ENCODE measurements at regions not wholly inside any gene's neighbourhood (a gene's known extent, or its start where the extent isn't known, plus 50 kb on each side); places are given as distances from the start of the nearest gene placed in this dataset.
"Not testable (repeated sequence)": the region's sequence is repeated elsewhere in the genome, so short reads cannot be mapped to it uniquely, and the experiment has no call there.

DNA sequence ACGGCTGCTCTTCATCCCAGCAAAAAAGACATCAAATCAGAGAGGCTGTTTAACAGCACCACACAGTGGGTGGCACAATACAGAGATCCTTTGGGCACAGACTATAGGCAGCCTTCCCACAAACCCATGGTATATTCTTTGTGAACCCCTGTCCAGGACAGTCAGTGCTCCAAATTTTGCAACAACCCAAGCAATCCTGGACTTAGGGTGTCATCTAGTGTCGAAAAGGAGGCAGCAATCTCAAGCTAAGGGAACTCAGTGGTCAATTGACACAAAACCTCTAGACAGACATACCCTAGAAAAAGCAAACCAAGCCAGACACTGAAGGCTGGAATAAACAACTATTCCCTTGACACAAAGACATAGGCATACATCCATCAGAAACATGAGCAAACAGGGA is 137.4 kb downstream of the BMP15 start:
- H3K27me3 ChIP-seq (ENCODE audit: insufficient read depth, low read length) = no peaks in the 10 kb centered on the region
- Mint-ChIP-seq H3K27ac (no peak overlapping the region), H3K9me3 (no peaks in the 10 kb centered on the region), H3K4me1 (no peaks in the 10 kb centered on the region), H3K27me3 (peaks cover 3% of the 10 kb centered on the region in 2 donors), H3K4me3 (no peak overlapping the region), H3K36me3 (no peaks in the 10 kb centered on the region)
- H3K4me3 ChIP-seq (ENCODE audit: low read length in 2 of 2) = no peak overlapping the region
- no peaks in the 10 kb centered on the region for H3K4me1 ChIP-seq (ENCODE audit: insufficient read depth, low read length)
- CTCF ChIA-PET (ENCODE audit: partially characterized antibody) = no interaction called here
- no peak overlapping the region for H3K27ac ChIP-seq (ENCODE audit: low read depth, low read length)
- POLR2A ChIA-PET (ENCODE audit: partially characterized antibody) = no interaction called here
- no peaks in the 10 kb centered on the region for H3K36me3 ChIP-seq (ENCODE audit: insufficient read depth, low read length)
- intact Hi-C loops (cut with micrococcal nuclease) = no loop called here
- DNase-seq = no peak
- no peaks in the 10 kb centered on the region for H3K9me3 ChIP-seq (ENCODE audit: control insufficient read depth in 1 of 2, low read length in 2 of 2)

DNA sequence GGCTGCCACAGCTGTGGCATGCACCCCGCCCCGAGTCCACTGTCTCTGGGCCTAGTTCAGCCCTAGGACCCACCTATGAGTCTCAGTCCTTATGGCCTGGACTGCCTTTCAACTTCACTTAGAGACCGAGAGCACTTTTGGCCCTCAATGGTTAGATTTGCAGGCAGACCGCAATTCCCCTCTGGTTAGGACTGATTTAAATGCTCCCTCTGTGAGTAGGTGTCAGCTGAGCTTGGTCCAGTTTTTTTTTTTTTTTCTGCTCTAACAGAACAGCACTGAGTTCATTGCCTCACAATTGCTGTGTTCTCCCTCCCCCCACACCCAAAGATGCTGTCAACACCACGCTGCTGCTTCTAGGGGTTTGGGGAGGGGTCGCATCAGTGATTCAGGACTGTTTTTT is 143.2 kb downstream of the BMP15 start:
- H3K27me3 Mint-ChIP-seq = peaks cover 0 to 1% of the 10 kb centered on the region in 2 donors
- no peak for DNase-seq
- no peak overlapping the region for H3K4me3 Mint-ChIP-seq
- no peaks in the 10 kb centered on the region for H3K9me3 Mint-ChIP-seq
- no peaks in the 10 kb centered on the region for H3K4me1 ChIP-seq (ENCODE audit: insufficient read depth, low read length)
- no peaks in the 10 kb centered on the region for H3K4me1 Mint-ChIP-seq
- H3K27me3 ChIP-seq (ENCODE audit: insufficient read depth, low read length) = no peaks in the 10 kb centered on the region
- intact Hi-C loops (cut with micrococcal nuclease) = no loop called here
- H3K27ac ChIP-seq (ENCODE audit: low read depth, low read length) = no peak overlapping the region
- CTCF ChIA-PET (ENCODE audit: partially characterized antibody) = no interaction called here
- no peaks in the 10 kb centered on the region for H3K36me3 Mint-ChIP-seq
- H3K36me3 ChIP-seq (ENCODE audit: insufficient read depth, low read length) = no peaks in the 10 kb centered on the region
- no peak overlapping the region for H3K4me3 ChIP-seq (ENCODE audit: low read length in 2 of 2)
- POLR2A ChIA-PET (ENCODE audit: partially characterized antibody) = no interaction called here
- H3K27ac Mint-ChIP-seq = peak overlapping the region in 1 of 7 donors; percentile 49
- H3K9me3 ChIP-seq (ENCODE audit: control insufficient read depth in 1 of 2, low read length in 2 of 2) = no peaks in the 10 kb centered on the region

DNA sequence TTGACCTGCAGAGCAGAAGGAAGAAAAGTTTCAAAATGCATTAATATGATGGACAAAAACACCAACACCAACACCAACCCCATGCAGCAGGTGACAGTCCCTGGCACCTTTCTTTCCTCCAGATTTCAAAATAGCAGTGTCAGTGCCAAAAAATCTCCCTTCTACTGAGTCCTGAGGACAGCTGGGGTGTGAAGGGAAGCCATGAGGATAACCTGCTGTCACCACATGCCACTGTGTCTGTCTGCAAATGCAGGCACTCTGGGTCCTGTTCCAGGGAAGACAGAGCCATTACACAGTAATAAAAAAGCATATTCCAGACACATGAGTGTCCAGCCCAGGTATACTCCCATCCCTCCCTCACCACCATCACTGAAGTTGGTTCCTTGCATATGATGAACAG is 187.5 kb downstream of the BMP15 start:
- Histone ChIP-seq H3K4me1 (ENCODE audit: insufficient read depth, low read length) (no peaks in the 10 kb centered on the region), H3K4me3 (ENCODE audit: low read length in 2 of 2) (no peak overlapping the region), H3K9me3 (ENCODE audit: control insufficient read depth in 1 of 2, low read length in 2 of 2) (no peaks in the 10 kb centered on the region), H3K27me3 (ENCODE audit: insufficient read depth, low read length) (no peaks in the 10 kb centered on the region), H3K27ac (ENCODE audit: low read depth, low read length) (no peak overlapping the region), H3K36me3 (ENCODE audit: insufficient read depth, low read length) (no peaks in the 10 kb centered on the region)
- CTCF ChIA-PET (ENCODE audit: partially characterized antibody) = no interaction called here
- no peak for DNase-seq
- Mint-ChIP-seq H3K4me3 (no peak overlapping the region), H3K36me3 (no peaks in the 10 kb centered on the region), H3K9me3 (no peaks in the 10 kb centered on the region), H3K4me1 (no peaks in the 10 kb centered on the region), H3K27me3 (no peaks in the 10 kb centered on the region), H3K27ac (no peak overlapping the region)
- intact Hi-C loops (cut with micrococcal nuclease) = no loop called here
- POLR2A ChIA-PET (ENCODE audit: partially characterized antibody) = no interaction called here

DNA sequence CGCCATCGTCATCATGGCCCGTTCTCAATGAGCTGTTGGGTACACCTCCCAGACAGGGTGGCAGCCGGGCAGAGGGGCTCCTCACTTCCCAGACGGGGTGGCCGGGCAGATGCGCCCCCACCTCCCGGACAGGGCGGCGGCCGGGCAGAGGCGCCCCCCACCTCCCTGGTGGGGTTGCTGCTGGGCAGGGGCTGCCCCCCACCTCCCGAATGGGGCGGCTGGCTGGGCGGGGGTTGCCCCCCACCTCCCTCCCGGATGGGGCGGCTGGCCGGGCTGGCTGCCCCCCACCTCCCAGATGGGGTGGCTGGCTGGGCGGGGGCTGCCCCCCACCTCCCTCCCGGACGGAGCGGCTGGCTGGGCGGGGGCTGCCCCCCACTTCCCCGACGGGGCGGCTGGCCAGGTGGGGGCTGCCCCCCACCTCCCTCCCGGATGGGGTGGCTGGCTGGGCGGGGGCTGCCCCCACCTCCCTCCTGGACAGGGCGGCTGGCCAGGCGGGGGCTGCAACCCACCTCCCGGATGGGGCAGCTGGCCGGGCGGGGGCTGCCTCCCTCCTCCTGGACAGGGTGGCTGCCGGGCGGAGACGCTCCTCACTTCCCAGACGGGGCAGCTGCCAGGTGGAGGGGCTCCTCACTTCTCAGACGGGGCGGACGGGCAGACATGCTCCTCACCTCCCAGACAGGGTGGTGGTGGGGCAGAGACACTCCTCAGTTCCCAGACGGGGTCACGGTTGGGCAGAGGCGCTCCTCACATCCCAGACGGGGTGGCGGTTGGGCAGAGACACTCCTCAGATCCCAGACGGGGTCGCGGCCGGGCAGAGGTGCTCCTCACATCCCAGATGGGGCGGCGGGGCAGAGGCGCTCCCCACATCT is 208.8 kb downstream of the BMP15 start:
- H3K36me3 ChIP-seq (ENCODE audit: insufficient read depth, low read length); H3K36me3 Mint-ChIP-seq; intact Hi-C loops (cut with micrococcal nuclease); POLR2A ChIA-PET (ENCODE audit: partially characterized antibody); H3K4me1 Mint-ChIP-seq; H3K27ac ChIP-seq (ENCODE audit: low read depth, low read length); CTCF ChIA-PET (ENCODE audit: partially characterized antibody); DNase-seq; H3K4me1 ChIP-seq (ENCODE audit: insufficient read depth, low read length); H3K27me3 Mint-ChIP-seq; H3K27ac Mint-ChIP-seq; H3K27me3 ChIP-seq (ENCODE audit: insufficient read depth, low read length); H3K4me3 ChIP-seq (ENCODE audit: low read length in 2 of 2); H3K9me3 ChIP-seq (ENCODE audit: control insufficient read depth in 1 of 2, low read length in 2 of 2); H3K4me3 Mint-ChIP-seq: not testable (repeated sequence)
- peaks cover 0 to 13% (median 2%) of the 10 kb centered on the region in 8 donors for H3K9me3 Mint-ChIP-seq

DNA sequence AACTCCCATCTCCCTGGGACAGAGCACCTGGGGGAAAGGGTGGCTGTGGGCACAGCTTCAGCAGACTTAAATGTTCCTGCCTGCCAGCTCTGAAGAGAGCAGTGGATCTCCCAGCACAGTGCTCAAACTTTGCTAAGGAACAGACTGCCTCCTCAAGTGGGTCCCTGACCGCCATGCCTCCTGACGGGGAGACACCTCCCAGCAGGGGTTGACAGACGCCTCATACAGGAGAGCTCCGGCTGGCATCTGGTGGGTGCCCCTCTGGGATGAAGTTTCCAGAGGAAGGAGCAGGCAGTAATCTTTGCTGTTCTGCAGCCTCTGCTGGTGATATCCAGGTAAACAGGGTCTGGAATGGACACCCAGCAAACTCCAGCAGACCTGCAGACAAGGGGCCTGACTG is 206.9 kb upstream of the NUDT10 start:
- H3K27ac Mint-ChIP-seq = not testable (repeated sequence)

DNA sequence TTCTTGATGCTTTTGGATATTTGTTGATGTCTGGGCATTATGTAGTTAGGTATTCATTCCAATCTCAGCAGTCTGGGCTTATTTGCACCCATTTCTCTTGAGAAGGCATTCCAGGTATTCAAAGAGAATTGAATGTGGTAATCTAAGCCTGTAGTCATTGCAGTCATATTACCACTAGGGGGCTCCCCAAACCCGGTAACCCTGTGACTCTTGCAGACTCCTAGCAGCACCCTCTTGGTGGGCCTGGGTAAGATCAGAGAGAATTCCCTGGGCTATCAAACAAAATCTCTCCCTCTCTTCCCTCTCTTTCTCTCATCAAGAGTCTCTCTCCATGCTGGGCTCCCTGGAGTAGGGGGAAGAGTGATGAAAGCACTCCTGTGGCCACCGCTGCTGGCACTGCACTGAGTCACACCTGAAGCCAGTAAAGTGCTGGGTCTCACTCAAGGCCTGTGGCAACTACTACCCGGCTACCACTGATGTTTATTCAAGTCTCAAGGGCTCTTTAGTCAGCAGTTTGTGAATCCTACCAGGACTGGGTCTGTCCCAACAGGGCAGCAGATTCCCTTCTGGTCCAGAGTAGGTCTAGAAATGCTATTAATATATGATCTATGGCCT is 187.7 kb upstream of the NUDT10 start:
- Mint-ChIP-seq H3K36me3 (no peaks in the 10 kb centered on the region), H3K4me3 (no peak overlapping the region), H3K4me1 (no peaks in the 10 kb centered on the region), H3K27me3 (peaks cover 0 to 5% of the 10 kb centered on the region in 2 donors), H3K9me3 (peaks cover 0 to 5% (median 0%) of the 10 kb centered on the region in 8 donors), H3K27ac (no peak overlapping the region)
- ChIA-PET POLR2A (ENCODE audit: partially characterized antibody) (no interaction called here), CTCF (ENCODE audit: partially characterized antibody) (interaction anchor here (1.3 kb wide), 1 partner anchor 11 kb away, joined by 3 read pairs; no protein-coding TSS in a partner anchor)
- Histone ChIP-seq H3K27ac (ENCODE audit: low read depth, low read length) (no peak overlapping the region), H3K4me3 (ENCODE audit: low read length in 2 of 2) (no peak overlapping the region), H3K36me3 (ENCODE audit: insufficient read depth, low read length) (no peaks in the 10 kb centered on the region), H3K4me1 (ENCODE audit: insufficient read depth, low read length) (no peaks in the 10 kb centered on the region), H3K9me3 (ENCODE audit: control insufficient read depth in 1 of 2, low read length in 2 of 2) (no peaks in the 10 kb centered on the region), H3K27me3 (ENCODE audit: insufficient read depth, low read length) (no peaks in the 10 kb centered on the region)
- intact Hi-C loops (cut with micrococcal nuclease) = loop anchor here (1.0 kb wide), 1 partner anchor 316 kb away; no protein-coding TSS in a partner anchor
- peak in 4 of 5 donors; percentile 4 to 30 (median 21) for DNase-seq

More for the DNA sequence above, 206.9 kb upstream of the NUDT10 start:
- H3K9me3 ChIP-seq (ENCODE audit: control insufficient read depth in 1 of 2, low read length in 2 of 2); H3K27me3 ChIP-seq (ENCODE audit: insufficient read depth, low read length); H3K36me3 ChIP-seq (ENCODE audit: insufficient read depth, low read length); POLR2A ChIA-PET (ENCODE audit: partially characterized antibody); H3K36me3 Mint-ChIP-seq; H3K4me1 ChIP-seq (ENCODE audit: insufficient read depth, low read length); H3K27ac ChIP-seq (ENCODE audit: low read depth, low read length); DNase-seq; CTCF ChIA-PET (ENCODE audit: partially characterized antibody); H3K27me3 Mint-ChIP-seq; H3K4me1 Mint-ChIP-seq; H3K9me3 Mint-ChIP-seq; H3K4me3 ChIP-seq (ENCODE audit: low read length in 2 of 2); intact Hi-C loops (cut with micrococcal nuclease); H3K4me3 Mint-ChIP-seq: not testable (repeated sequence)

DNA sequence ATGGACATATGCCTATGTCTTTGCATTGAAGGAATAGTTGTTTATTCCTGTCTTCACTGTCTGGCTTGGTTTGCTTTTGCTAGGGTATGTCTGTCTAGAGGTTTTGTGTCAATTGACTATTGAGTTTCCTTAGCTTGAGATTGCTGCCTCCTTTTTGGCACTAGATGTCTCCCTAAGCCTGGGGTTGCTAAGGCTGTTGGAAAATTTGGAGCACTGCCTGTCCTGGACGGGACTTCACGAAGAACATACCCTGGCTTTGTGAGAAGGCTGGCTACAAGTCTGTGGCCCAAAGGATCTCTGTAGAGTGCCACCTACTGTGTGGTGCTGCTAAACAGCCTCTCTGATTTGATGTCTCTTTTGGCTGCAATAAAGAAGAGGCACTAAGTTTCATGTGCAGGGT is 183.8 kb upstream of the NUDT10 start:
- Histone ChIP-seq H3K36me3 (ENCODE audit: insufficient read depth, low read length) (no peaks in the 10 kb centered on the region), H3K4me1 (ENCODE audit: insufficient read depth, low read length) (no peaks in the 10 kb centered on the region), H3K27ac (ENCODE audit: low read depth, low read length) (no peak overlapping the region), H3K4me3 (ENCODE audit: low read length in 2 of 2) (no peak overlapping the region), H3K9me3 (ENCODE audit: control insufficient read depth in 1 of 2, low read length in 2 of 2) (no peaks in the 10 kb centered on the region), H3K27me3 (ENCODE audit: insufficient read depth, low read length) (no peaks in the 10 kb centered on the region)
- DNase-seq = no peak
- POLR2A ChIA-PET (ENCODE audit: partially characterized antibody) = no interaction called here
- CTCF ChIA-PET (ENCODE audit: partially characterized antibody) = interaction anchor here (1.6 kb wide), 1 partner anchor 272 kb away, joined by 5 read pairs; no protein-coding TSS in a partner anchor
- H3K4me1 Mint-ChIP-seq = no peaks in the 10 kb centered on the region
- intact Hi-C loops (cut with micrococcal nuclease) = loop anchor here (1.0 kb wide), 1 partner anchor 312 kb away; no protein-coding TSS in a partner anchor
- H3K9me3 Mint-ChIP-seq = no peaks in the 10 kb centered on the region
- H3K27me3 Mint-ChIP-seq = no peaks in the 10 kb centered on the region
- H3K4me3 Mint-ChIP-seq = no peak overlapping the region
- H3K36me3 Mint-ChIP-seq = no peaks in the 10 kb centered on the region
- no peak overlapping the region for H3K27ac Mint-ChIP-seq

Measured in CD4-positive, alpha-beta memory T cell (primary cell).